BJ (cell line): ENCODE measurements at regions not wholly inside any gene's neighbourhood (a gene's known extent, or its start where the extent isn't known, plus 50 kb on each side); places are given as distances from the start of the nearest gene placed in this dataset.

Experiments used
- CTCF ChIA-PET: fragments of 350-600 bp; formaldehyde crosslinking; extraction: SDS; loops from one replicate; lab custom pipeline; 2021; ENCODE audit warnings: antibody characterized with exemption, inconsistent platforms; lab: Yijun Ruan, JAX
- POLR2A ChIA-PET: fragments of 300-600 bp; sonication (Branson Sonifier 250); formaldehyde crosslinking; extraction: SDS; loops from one replicate; lab custom pipeline; 2021; ENCODE audit warnings: antibody characterized with exemption; lab: Charles Lee
- DNase-seq: peaks from one replicate; pipeline ENCODE4 v3.0.0-alpha.2; 2011; ENCODE audit warnings: low read depth
- H3K27me3 ChIP-seq: 2 replicates; pipeline ENCODE4 v1.6.0; 2011; ENCODE audit warnings: low read length; ENCODE audit not compliant: control insufficient read depth, insufficient read depth
- H3K36me3 ChIP-seq: 2 replicates; pipeline ENCODE4 v1.5.1; 2011; ENCODE audit warnings: low read length; ENCODE audit not compliant: control insufficient read depth, insufficient read depth
- H3K4me3 ChIP-seq: 2 replicates; pipeline ENCODE4 v1.5.1; 2011; ENCODE audit warnings: low read depth, mild to moderate bottlenecking, control low read depth, low read length
- TF ChIP-seq, protein P1 (sequence below): IDR thresholded peaks from 2 replicates; pipeline ENCODE4 v1.5.1; 2011; ENCODE audit warnings: low read depth, mild to moderate bottlenecking, control low read depth, inconsistent platforms, low read length, moderate library complexity; ENCODE audit not compliant: insufficient read depth

DNA sequence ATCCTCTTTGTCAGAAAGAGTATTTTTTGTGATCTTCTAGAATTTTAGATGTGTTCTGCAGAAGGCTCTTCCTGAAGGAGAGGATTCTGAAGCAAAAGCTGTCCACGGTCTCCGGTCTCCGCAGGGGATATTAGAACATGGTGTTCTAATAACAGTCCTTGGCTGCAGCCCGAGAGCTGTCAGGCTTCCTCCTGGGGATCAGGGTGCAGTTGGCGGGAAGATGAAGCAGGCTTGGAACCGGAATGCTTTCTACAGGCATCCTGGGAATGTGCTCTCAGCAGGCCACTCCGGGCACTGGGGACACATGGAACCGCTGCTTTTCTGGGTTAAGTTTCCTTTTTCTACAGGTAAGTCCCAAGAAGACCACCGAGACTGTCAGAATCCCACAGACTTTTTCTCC, 118.6 kb upstream of the PARD3 start:
- POLR2A ChIA-PET: no interaction called here
- no peak overlapping the region for H3K4me3 ChIP-seq
- H3K27me3 ChIP-seq: no peaks in the 10 kb centered on the region
- TF ChIP-seq, protein P1, sequence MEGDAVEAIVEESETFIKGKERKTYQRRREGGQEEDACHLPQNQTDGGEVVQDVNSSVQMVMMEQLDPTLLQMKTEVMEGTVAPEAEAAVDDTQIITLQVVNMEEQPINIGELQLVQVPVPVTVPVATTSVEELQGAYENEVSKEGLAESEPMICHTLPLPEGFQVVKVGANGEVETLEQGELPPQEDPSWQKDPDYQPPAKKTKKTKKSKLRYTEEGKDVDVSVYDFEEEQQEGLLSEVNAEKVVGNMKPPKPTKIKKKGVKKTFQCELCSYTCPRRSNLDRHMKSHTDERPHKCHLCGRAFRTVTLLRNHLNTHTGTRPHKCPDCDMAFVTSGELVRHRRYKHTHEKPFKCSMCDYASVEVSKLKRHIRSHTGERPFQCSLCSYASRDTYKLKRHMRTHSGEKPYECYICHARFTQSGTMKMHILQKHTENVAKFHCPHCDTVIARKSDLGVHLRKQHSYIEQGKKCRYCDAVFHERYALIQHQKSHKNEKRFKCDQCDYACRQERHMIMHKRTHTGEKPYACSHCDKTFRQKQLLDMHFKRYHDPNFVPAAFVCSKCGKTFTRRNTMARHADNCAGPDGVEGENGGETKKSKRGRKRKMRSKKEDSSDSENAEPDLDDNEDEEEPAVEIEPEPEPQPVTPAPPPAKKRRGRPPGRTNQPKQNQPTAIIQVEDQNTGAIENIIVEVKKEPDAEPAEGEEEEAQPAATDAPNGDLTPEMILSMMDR: no peak
- CTCF ChIA-PET: no interaction called here
- H3K36me3 ChIP-seq: no peaks in the 10 kb centered on the region
- no peak for DNase-seq

DNA sequence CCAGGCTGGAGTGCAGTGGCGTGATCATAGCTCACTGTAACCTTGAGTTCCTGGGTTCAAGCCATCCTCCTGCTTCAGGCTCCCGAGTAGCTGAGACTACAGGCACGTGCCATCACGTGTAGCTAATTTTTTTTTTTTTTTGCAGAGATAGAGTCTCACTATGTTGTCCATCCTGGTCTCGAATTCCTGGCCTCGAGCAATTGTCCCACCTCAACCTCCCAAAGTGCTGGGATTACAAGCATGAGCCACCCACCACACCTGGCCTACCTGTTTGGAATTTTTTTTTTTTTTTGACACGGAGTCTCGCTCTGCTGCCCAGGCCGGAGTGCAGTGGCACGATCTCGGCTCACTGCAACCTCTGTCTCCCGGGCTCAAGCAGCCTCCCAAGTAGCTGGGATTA, 117.1 kb upstream of the PARD3 start:
- DNase-seq: no peak
- Histone ChIP-seq H3K36me3 (no peaks in the 10 kb centered on the region), H3K27me3 (no peaks in the 10 kb centered on the region), H3K4me3 (no peak overlapping the region)
- ChIA-PET POLR2A (interaction anchor here (0.6 kb wide), 1 partner anchor 9 kb away, joined by 8 read pairs; no protein-coding TSS in a partner anchor), CTCF (interaction anchor here (0.7 to 0.8 kb wide), 2 partner anchors 16 to 103 kb away, joined by 3 to 4 read pairs; no protein-coding TSS in a partner anchor)
- TF ChIP-seq, protein P1: no peak

GRCh38 chr10:34931216-34931615, 116.1 kb upstream of the PARD3 start:
- POLR2A ChIA-PET: no interaction called here
- CTCF ChIA-PET: interaction anchor here (0.6 to 0.8 kb wide), 2 partner anchors 15 to 419 kb away, joined by 3 to 4 read pairs; no protein-coding TSS in a partner anchor
- Histone ChIP-seq H3K36me3 (no peaks in the 10 kb centered on the region), H3K4me3 (no peak overlapping the region), H3K27me3 (no peaks in the 10 kb centered on the region)
- DNase-seq: no peak
- TF ChIP-seq, protein P1: no peak

DNA sequence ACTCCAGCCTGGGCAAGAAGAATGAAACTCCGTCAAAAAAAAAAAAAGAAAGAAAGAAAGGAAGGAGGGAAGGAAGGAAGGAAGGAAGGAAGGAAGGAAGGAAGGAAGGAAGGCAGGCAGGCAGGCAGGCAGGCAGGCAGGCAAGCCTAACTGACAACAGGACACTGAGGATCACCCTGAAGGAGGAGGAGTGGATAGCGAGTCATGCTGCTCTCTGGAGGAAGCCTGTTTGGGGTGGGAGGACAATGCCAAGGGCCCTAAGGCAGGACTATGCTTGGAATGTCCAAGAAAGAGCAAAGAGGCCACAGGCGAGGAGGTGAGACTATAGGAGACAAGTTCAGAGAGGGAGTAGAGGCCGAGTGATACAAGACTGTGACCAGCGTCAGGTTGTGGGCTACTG, 107.0 kb upstream of the PARD3 start:
- no peak for DNase-seq
- Histone ChIP-seq H3K36me3 (no peaks in the 10 kb centered on the region), H3K4me3 (no peak overlapping the region), H3K27me3 (no peaks in the 10 kb centered on the region)
- ChIA-PET CTCF (no interaction called here), POLR2A (no interaction called here)
- TF ChIP-seq, protein P1: no peak

- Histone ChIP-seq H3K36me3 (no peaks in the 10 kb centered on the region), H3K4me3 (no peak overlapping the region), H3K27me3 (no peaks in the 10 kb centered on the region)
- TF ChIP-seq, protein P1: no peak
- DNase-seq: no peak
- ChIA-PET CTCF (interaction anchor here (0.9 kb wide), 1 partner anchor 21 kb away, joined by 4 read pairs; no protein-coding TSS in a partner anchor), POLR2A (no interaction called here)
Measured at GRCh38 chr10:34920578-34920977, 105.5 kb upstream of the PARD3 start.
